NCI-H2029 (cell line): ENCODE measurements at regions not wholly inside any gene's neighbourhood (a gene's known extent, or its start where the extent isn't known, plus 50 kb on each side); places are given as distances from the start of the nearest gene placed in this dataset.
A peak's percentile ranks its signal among the peaks of the same experiment; 100 is the strongest.

ENCODE experiments used
- DNase-seq: peaks from one replicate; lab custom pipeline; 2025; lab: John Stamatoyannopoulos, UW

GRCh38 chr10:108425283-108425964 lies 1260.9 kb upstream of the SORCS1 start:
- no peak for DNase-seq

GRCh38 chr10:108424656-108425055 lies 1260.2 kb upstream of the SORCS1 start:
- no peak for DNase-seq

GRCh38 chr10:108422286-108422685 lies 1257.8 kb upstream of the SORCS1 start:
- DNase-seq: no peak

GRCh38 chr10:108421266-108421665 lies 1256.8 kb upstream of the SORCS1 start:
- peak; percentile 0 for DNase-seq

GRCh38 chr10:108413954-108414353 lies 1249.4 kb upstream of the SORCS1 start:
- no peak for DNase-seq

- DNase-seq: no peak
These were observed 1247.8 kb upstream of the SORCS1 start for GRCh38 chr10:108412323-108412722.

GRCh38 chr10:108411894-108412293 lies 1247.4 kb upstream of the SORCS1 start:
- DNase-seq: no peak

GRCh38 chr10:108411206-108411605 lies 1246.7 kb upstream of the SORCS1 start:
- no peak for DNase-seq

- no peak for DNase-seq
These were observed 1245.7 kb upstream of the SORCS1 start for GRCh38 chr10:108410236-108410635.

GRCh38 chr10:108409306-108409705 lies 1244.8 kb upstream of the SORCS1 start:
- DNase-seq: no peak

GRCh38 chr10:108404155-108404554 lies 1239.6 kb upstream of the SORCS1 start:
- no peak for DNase-seq

GRCh38 chr10:108399465-108399864 lies 1235.0 kb upstream of the SORCS1 start:
- no peak for DNase-seq

GRCh38 chr10:108393089-108393488 lies 1228.6 kb upstream of the SORCS1 start:
- DNase-seq: no peak

- no peak for DNase-seq
These were observed 1227.8 kb upstream of the SORCS1 start for GRCh38 chr10:108392286-108392685.

GRCh38 chr10:108388706-108389105 lies 1224.2 kb upstream of the SORCS1 start:
- DNase-seq: no peak

GRCh38 chr10:108385963-108386362 lies 1221.5 kb upstream of the SORCS1 start:
- no peak for DNase-seq

GRCh38 chr10:108384378-108384777 lies 1219.9 kb upstream of the SORCS1 start:
- DNase-seq: no peak

- DNase-seq: no peak
These were observed 1214.3 kb upstream of the SORCS1 start for GRCh38 chr10:108378779-108379178.

- DNase-seq: no peak
These were observed 1211.2 kb upstream of the SORCS1 start for GRCh38 chr10:108375691-108376090.

GRCh38 chr10:108374991-108375390 lies 1210.5 kb upstream of the SORCS1 start:
- DNase-seq: no peak

GRCh38 chr10:108365541-108365940 lies 1201.0 kb upstream of the SORCS1 start:
- no peak for DNase-seq

- DNase-seq: no peak
These were observed 1199.1 kb upstream of the SORCS1 start for GRCh38 chr10:108363576-108363975.

GRCh38 chr10:108362961-108363360 lies 1198.5 kb upstream of the SORCS1 start:
- DNase-seq: no peak

GRCh38 chr10:108362296-108362695 lies 1197.8 kb upstream of the SORCS1 start:
- no peak for DNase-seq
